ENCODE measurements at regions not wholly inside any gene's neighbourhood (a gene's known extent, or its start where the extent isn't known, plus 50 kb on each side); places are given as distances from the start of the nearest gene placed in this dataset.

DNA sequence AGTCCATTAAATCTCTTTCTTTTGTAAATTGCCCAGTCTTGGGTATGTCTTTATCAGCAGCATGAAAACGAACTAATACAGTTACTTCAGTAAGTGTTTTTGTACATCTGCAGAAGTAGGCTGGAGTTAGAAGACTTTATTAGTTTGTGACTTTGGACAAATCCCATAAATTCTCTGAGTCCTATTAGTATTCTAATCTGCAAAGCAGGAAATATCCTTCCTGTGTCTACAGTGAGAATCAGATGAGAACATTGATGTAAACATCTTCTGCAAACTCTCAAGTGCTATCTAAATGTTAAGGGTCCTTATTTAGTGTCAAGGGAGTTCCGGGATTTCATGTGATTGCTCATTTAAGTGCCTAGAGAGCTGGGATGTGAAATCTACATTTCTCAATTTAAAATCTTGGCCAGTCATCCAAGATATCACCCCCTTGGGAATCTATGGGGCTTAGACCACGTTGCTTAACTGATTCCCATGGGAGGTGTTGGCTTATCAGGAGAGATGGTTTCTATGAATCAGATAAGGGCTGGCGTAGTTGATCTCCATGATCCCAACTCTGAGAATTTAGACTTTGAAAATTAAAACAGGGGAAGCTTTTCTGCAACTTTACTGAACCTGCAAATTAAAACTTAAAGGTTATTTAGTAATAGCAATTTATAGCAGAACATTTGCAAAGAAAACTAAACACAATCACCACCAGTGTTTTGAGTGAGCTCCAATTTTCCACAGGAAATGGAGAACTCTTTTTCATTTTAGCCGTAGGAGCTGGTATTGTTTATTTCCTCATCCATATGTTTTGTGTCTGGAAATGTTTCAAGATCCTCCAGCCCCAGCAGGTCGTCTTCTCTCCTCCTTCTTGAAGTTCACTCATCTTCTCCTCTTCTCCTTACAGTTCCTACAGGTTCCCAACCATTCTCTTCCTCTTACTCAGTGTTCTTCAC, 241.6 kb upstream of the CD180 start:
- no peaks in the 10 kb centered on the region for H3K36me3 Mint-ChIP-seq (ENCODE audit: unreplicated experiment)
- TF ChIP-seq, protein P1, sequence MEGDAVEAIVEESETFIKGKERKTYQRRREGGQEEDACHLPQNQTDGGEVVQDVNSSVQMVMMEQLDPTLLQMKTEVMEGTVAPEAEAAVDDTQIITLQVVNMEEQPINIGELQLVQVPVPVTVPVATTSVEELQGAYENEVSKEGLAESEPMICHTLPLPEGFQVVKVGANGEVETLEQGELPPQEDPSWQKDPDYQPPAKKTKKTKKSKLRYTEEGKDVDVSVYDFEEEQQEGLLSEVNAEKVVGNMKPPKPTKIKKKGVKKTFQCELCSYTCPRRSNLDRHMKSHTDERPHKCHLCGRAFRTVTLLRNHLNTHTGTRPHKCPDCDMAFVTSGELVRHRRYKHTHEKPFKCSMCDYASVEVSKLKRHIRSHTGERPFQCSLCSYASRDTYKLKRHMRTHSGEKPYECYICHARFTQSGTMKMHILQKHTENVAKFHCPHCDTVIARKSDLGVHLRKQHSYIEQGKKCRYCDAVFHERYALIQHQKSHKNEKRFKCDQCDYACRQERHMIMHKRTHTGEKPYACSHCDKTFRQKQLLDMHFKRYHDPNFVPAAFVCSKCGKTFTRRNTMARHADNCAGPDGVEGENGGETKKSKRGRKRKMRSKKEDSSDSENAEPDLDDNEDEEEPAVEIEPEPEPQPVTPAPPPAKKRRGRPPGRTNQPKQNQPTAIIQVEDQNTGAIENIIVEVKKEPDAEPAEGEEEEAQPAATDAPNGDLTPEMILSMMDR (IDR thresholded peaks at IDR 0.05): no peak

DNA sequence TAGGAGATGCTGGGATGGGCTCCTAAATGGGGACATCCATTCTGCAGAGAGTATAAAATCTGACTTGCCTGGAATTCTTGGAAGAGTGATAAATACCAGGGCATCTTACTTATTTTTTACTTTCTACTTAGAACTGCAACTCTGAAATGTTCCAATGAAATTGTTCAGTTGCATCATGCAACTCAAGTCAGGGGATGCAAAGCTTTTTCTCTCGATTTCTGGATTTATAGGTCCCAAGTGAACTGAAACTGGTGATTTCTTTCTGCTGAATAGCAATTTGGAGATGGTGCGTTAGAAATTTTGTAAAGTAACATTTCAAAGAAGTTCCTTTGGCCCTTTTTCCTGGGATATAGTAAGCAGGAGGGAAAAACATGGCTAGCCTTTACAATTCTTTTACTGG, 238.4 kb upstream of the CD180 start:
- TF ChIP-seq, protein P1 (IDR thresholded peaks at IDR 0.05): no peak
- no peaks in the 10 kb centered on the region for H3K36me3 Mint-ChIP-seq (ENCODE audit: unreplicated experiment)
- peaks cover 3% of the 10 kb centered on the region for H3K27me3 Mint-ChIP-seq (ENCODE audit: unreplicated experiment)
- H3K4me3 Mint-ChIP-seq (ENCODE audit: unreplicated experiment): no peak overlapping the region
- no peaks in the 10 kb centered on the region for H3K9me3 Mint-ChIP-seq (ENCODE audit: unreplicated experiment)
- DNase-seq (ENCODE audit: extremely low spot score, unreplicated experiment): no peak
- peaks cover 15% of the 10 kb centered on the region for H3K4me1 Mint-ChIP-seq (ENCODE audit: unreplicated experiment)
- H3K27ac Mint-ChIP-seq (ENCODE audit: unreplicated experiment): no peak overlapping the region

More for the DNA sequence above, 241.6 kb upstream of the CD180 start:
- DNase-seq (ENCODE audit: extremely low spot score, unreplicated experiment): no peak
- Mint-ChIP-seq H3K9me3 (ENCODE audit: unreplicated experiment) (no peaks in the 10 kb centered on the region), H3K27me3 (ENCODE audit: unreplicated experiment) (peaks cover 3% of the 10 kb centered on the region), H3K27ac (ENCODE audit: unreplicated experiment) (peak overlapping the region; percentile 32), H3K4me3 (ENCODE audit: unreplicated experiment) (no peak overlapping the region), H3K4me1 (ENCODE audit: unreplicated experiment) (peaks cover 15% of the 10 kb centered on the region)

DNA sequence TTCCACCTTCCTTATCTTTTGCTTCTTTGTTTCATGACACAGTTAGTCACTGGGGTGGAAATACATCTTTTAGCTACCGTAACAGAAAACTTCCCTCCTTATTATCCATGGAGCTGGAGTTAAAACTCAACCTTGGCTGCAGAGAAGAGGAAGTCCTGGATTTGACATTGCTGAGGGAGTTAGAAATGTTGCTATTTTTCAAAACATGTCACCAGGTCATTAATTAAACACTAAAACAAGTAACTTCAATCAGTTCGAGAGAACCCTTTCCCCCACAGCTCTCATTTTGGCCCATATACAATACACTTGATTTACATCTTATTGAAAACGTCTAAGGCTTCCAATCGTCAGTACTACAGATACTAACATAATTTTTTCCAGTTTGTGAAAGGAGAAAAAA, 237.9 kb upstream of the CD180 start:
- no peak for DNase-seq (ENCODE audit: extremely low spot score, unreplicated experiment)
- Mint-ChIP-seq H3K27me3 (ENCODE audit: unreplicated experiment) (peaks cover under 1% of the 10 kb centered on the region), H3K4me1 (ENCODE audit: unreplicated experiment) (peaks cover 15% of the 10 kb centered on the region), H3K4me3 (ENCODE audit: unreplicated experiment) (no peak overlapping the region), H3K27ac (ENCODE audit: unreplicated experiment) (no peak overlapping the region), H3K9me3 (ENCODE audit: unreplicated experiment) (no peaks in the 10 kb centered on the region), H3K36me3 (ENCODE audit: unreplicated experiment) (no peaks in the 10 kb centered on the region)
- TF ChIP-seq, protein P1 (IDR thresholded peaks at IDR 0.05): no peak

DNA sequence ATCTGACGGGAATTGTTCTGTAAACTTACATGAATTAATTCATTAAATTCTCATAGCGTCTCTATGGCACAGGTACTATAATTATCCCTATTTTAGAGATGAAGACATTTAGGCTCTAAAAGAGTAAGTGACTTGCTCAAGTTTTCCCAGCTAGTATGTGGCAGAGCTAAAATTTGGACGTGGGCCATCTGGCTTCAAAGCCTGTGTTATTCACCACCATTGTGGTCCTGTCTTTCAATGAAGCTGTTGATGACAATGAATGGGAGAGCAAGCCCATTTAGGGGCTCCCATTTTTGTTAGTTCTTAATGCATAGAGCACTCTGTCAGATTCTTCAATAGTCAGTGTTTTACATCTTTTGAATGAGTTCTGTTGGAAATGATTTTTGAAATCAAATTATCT, 236.0 kb upstream of the CD180 start:
- Mint-ChIP-seq H3K4me3 (ENCODE audit: unreplicated experiment) (no peak overlapping the region), H3K27me3 (ENCODE audit: unreplicated experiment) (no peaks in the 10 kb centered on the region), H3K4me1 (ENCODE audit: unreplicated experiment) (no peaks in the 10 kb centered on the region), H3K9me3 (ENCODE audit: unreplicated experiment) (peaks cover 5% of the 10 kb centered on the region), H3K27ac (ENCODE audit: unreplicated experiment) (no peak overlapping the region), H3K36me3 (ENCODE audit: unreplicated experiment) (no peaks in the 10 kb centered on the region)
- TF ChIP-seq, protein P1 (IDR thresholded peaks at IDR 0.05): no peak
- DNase-seq (ENCODE audit: extremely low spot score, unreplicated experiment): no peak

DNA sequence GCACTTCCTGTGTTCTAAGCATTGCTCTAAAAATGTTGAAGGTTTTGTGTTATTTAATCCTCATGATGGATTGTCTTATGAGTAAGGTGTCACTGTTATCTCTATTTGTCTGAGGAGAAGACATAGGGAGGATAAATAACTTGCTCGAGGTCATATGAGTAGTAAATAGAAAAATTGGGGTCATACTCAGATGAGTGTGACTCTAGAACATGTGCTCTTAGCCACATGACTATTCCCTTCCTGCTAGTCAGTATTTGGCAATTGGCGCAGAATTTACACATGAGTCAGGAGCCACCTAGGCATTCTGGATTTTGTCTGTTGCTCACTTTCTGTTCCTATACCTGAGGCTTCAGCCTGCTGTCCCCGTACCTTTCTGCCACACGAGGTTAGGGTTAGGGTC, 234.6 kb upstream of the CD180 start:
- H3K27ac Mint-ChIP-seq (ENCODE audit: unreplicated experiment): no peak overlapping the region
- no peaks in the 10 kb centered on the region for H3K36me3 Mint-ChIP-seq (ENCODE audit: unreplicated experiment)
- H3K27me3 Mint-ChIP-seq (ENCODE audit: unreplicated experiment): no peaks in the 10 kb centered on the region
- no peak overlapping the region for H3K4me3 Mint-ChIP-seq (ENCODE audit: unreplicated experiment)
- peaks cover 5% of the 10 kb centered on the region for H3K9me3 Mint-ChIP-seq (ENCODE audit: unreplicated experiment)
- no peak for DNase-seq (ENCODE audit: extremely low spot score, unreplicated experiment)
- TF ChIP-seq, protein P1 (IDR thresholded peaks at IDR 0.05): no peak
- no peaks in the 10 kb centered on the region for H3K4me1 Mint-ChIP-seq (ENCODE audit: unreplicated experiment)

Data from osteocyte (in vitro differentiated cells).